ENCODE measurements at regions not wholly inside any gene's neighbourhood (a gene's known extent, or its start where the extent isn't known, plus 50 kb on each side); places are given as distances from the start of the nearest gene placed in this dataset.

DNA sequence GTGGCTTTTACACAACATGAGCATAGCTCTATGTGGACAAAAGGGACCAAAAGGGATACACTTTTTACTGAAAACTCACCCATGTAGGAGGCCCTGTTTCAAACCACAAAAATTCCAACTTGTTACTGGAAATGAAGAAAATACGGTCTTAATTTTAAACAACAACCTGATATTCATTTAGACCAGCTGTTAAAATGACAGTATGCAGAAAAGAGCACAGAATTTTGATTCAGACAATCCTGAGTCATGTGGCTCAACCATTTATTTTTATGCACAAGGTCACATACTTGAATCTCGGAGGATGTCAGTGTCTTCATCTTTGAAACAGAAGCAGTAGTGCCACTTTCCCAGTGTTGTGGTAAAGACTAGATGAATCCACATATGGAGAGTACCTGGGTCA lies 426.5 kb upstream of the NFE2L3 start:
- TF ChIP-seq, protein P1, sequence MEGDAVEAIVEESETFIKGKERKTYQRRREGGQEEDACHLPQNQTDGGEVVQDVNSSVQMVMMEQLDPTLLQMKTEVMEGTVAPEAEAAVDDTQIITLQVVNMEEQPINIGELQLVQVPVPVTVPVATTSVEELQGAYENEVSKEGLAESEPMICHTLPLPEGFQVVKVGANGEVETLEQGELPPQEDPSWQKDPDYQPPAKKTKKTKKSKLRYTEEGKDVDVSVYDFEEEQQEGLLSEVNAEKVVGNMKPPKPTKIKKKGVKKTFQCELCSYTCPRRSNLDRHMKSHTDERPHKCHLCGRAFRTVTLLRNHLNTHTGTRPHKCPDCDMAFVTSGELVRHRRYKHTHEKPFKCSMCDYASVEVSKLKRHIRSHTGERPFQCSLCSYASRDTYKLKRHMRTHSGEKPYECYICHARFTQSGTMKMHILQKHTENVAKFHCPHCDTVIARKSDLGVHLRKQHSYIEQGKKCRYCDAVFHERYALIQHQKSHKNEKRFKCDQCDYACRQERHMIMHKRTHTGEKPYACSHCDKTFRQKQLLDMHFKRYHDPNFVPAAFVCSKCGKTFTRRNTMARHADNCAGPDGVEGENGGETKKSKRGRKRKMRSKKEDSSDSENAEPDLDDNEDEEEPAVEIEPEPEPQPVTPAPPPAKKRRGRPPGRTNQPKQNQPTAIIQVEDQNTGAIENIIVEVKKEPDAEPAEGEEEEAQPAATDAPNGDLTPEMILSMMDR (IDR thresholded peaks at IDR 0.05): no peak
- TF ChIP-seq POLR2A (IDR thresholded peaks at IDR 0.05): no peak
- no peak for TF ChIP-seq EP300 (IDR thresholded peaks at IDR 0.05)

All from gastroesophageal sphincter (tissue), 3 donors.